Ascending aorta (tissue), 2 donors: ENCODE measurements at regions not wholly inside any gene's neighbourhood (a gene's known extent, or its start where the extent isn't known, plus 50 kb on each side); places are given as distances from the start of the nearest gene placed in this dataset.

ENCODE experiments used
- DNase-seq, 2 donors: peaks; one replicate each; pipeline ENCODE4 v3.0.0-alpha.2; 2019; ENCODE audit warnings: low spot score in 2 of 2
- H3K27ac ChIP-seq, 2 donors: fragments of 200-600 bp; sonication (generic); one replicate each; pipeline ENCODE4 v1.5.1; 2016 to 2017; ENCODE audit warnings: mild to moderate bottlenecking in 1 of 2
- H3K27me3 ChIP-seq: fragments of 200-600 bp; sonication (generic); one replicate; pipeline ENCODE4 v1.5.1; 2017
- H3K36me3 ChIP-seq, 2 donors: fragments of 200-600 bp; sonication (generic); one replicate each; pipeline ENCODE4 v1.5.1; 2016
- H3K4me1 ChIP-seq, 2 donors: fragments of 200-600 bp; sonication (generic); one replicate each; pipeline ENCODE4 v1.5.1; 2016 to 2017; ENCODE audit warnings: mild to moderate bottlenecking in 1 of 2
- H3K4me3 ChIP-seq, 2 donors: fragments of 200-600 bp; sonication (generic); one replicate each; pipeline ENCODE4 v1.5.1; 2016 to 2017; ENCODE audit warnings: mild to moderate bottlenecking in 1 of 2
- H3K9me3 ChIP-seq, 2 donors: fragments of 200-600 bp; sonication (generic); one replicate each; pipeline ENCODE4 v1.5.1; 2016
- CTCF ChIP-seq, 3 experiments: fragments of 200-600 bp in 2 of 3; fragments of 450-650 bp in 1 of 3; sonication (generic) in 2 of 3; IDR thresholded peaks; one replicate each; pipeline ENCODE4 v1.5.1; 2016 to 2019; ENCODE audit warnings: antibody characterized with exemption in 3 of 3, mild to moderate bottlenecking in 1 of 3, moderate library complexity in 1 of 3
- intact Hi-C: fragments of 100-400 bp; cut with DNase I; formaldehyde crosslinking; loops from one replicate; pipeline ENCODE4 v1.15.1; 2023

GRCh38 chr5:74041913-74042312, 415.9 kb downstream of the ARHGEF28 start:
- no peaks in the 10 kb centered on the region for H3K4me1 ChIP-seq
- H3K9me3 ChIP-seq = no peaks in the 10 kb centered on the region
- H3K36me3 ChIP-seq = no peaks in the 10 kb centered on the region
- no peak overlapping the region for H3K27ac ChIP-seq
- no peak overlapping the region for H3K4me3 ChIP-seq
- H3K27me3 ChIP-seq = no peaks in the 10 kb centered on the region
- no peak for TF ChIP-seq CTCF (IDR thresholded peaks at IDR 0.05)
- intact Hi-C loops = no loop called here
- DNase-seq = no peak

GRCh38 chr5:74040811-74041491, 415.0 kb downstream of the ARHGEF28 start:
- Histone ChIP-seq H3K27me3 (no peaks in the 10 kb centered on the region), H3K27ac (no peak overlapping the region), H3K4me3 (no peak overlapping the region), H3K36me3 (no peaks in the 10 kb centered on the region), H3K4me1 (no peaks in the 10 kb centered on the region), H3K9me3 (no peaks in the 10 kb centered on the region)
- DNase-seq = no peak
- intact Hi-C loops = no loop called here
- no peak for TF ChIP-seq CTCF (IDR thresholded peaks at IDR 0.05)

GRCh38 chr5:74040065-74040551, 414.1 kb downstream of the ARHGEF28 start:
- Histone ChIP-seq H3K27me3 (no peaks in the 10 kb centered on the region), H3K36me3 (no peaks in the 10 kb centered on the region), H3K9me3 (no peaks in the 10 kb centered on the region), H3K27ac (no peak overlapping the region), H3K4me3 (no peak overlapping the region), H3K4me1 (no peaks in the 10 kb centered on the region)
- no peak for DNase-seq
- intact Hi-C loops = no loop called here
- no peak for TF ChIP-seq CTCF (IDR thresholded peaks at IDR 0.05)

GRCh38 chr5:74037321-74037720, 411.3 kb downstream of the ARHGEF28 start:
- no peak for TF ChIP-seq CTCF (IDR thresholded peaks at IDR 0.05)
- DNase-seq = no peak
- Histone ChIP-seq H3K27ac (no peak overlapping the region), H3K36me3 (no peaks in the 10 kb centered on the region), H3K9me3 (no peaks in the 10 kb centered on the region), H3K4me1 (no peaks in the 10 kb centered on the region), H3K4me3 (no peak overlapping the region), H3K27me3 (no peaks in the 10 kb centered on the region)
- intact Hi-C loops = loop anchor here (5.0 kb wide), 1 partner anchor 605 kb away; the partner anchor contains the start of gene ENC1

GRCh38 chr5:74035521-74035937, 409.5 kb downstream of the ARHGEF28 start:
- intact Hi-C loops = loop anchor here (5.0 kb wide), 1 partner anchor 607 kb away; the partner anchor contains the start of gene ENC1
- no peaks in the 10 kb centered on the region for H3K4me1 ChIP-seq
- no peak overlapping the region for H3K4me3 ChIP-seq
- no peaks in the 10 kb centered on the region for H3K9me3 ChIP-seq
- TF ChIP-seq CTCF (IDR thresholded peaks at IDR 0.05) = peak in 2 of 3 experiments; percentile 31 to 39
- no peaks in the 10 kb centered on the region for H3K36me3 ChIP-seq
- DNase-seq = no peak
- H3K27me3 ChIP-seq = no peaks in the 10 kb centered on the region
- no peak overlapping the region for H3K27ac ChIP-seq
